ENCODE measurements at regions not wholly inside any gene's neighbourhood (a gene's known extent, or its start where the extent isn't known, plus 50 kb on each side); places are given as distances from the start of the nearest gene placed in this dataset.

DNA sequence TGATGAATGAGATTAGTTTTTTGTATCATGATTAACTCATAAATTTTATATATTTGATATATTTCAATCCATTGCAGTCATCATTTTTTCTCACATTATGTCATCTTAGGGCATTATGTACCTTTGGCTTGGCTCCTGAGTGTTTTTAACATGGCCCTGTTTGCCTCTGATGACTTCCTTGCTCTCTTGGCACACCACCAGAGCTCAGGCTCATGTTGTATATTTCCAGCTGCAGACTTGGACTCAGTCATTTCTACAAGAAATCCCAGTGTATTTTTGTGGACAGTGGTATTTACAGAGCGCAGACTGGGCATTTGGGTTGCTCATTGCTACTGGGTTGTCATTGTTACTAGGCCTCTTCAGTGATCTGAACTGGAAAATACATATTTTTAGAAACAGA lies 188.5 kb downstream of the ADRA2A start (continued):
- TF ChIP-seq, protein P1, sequence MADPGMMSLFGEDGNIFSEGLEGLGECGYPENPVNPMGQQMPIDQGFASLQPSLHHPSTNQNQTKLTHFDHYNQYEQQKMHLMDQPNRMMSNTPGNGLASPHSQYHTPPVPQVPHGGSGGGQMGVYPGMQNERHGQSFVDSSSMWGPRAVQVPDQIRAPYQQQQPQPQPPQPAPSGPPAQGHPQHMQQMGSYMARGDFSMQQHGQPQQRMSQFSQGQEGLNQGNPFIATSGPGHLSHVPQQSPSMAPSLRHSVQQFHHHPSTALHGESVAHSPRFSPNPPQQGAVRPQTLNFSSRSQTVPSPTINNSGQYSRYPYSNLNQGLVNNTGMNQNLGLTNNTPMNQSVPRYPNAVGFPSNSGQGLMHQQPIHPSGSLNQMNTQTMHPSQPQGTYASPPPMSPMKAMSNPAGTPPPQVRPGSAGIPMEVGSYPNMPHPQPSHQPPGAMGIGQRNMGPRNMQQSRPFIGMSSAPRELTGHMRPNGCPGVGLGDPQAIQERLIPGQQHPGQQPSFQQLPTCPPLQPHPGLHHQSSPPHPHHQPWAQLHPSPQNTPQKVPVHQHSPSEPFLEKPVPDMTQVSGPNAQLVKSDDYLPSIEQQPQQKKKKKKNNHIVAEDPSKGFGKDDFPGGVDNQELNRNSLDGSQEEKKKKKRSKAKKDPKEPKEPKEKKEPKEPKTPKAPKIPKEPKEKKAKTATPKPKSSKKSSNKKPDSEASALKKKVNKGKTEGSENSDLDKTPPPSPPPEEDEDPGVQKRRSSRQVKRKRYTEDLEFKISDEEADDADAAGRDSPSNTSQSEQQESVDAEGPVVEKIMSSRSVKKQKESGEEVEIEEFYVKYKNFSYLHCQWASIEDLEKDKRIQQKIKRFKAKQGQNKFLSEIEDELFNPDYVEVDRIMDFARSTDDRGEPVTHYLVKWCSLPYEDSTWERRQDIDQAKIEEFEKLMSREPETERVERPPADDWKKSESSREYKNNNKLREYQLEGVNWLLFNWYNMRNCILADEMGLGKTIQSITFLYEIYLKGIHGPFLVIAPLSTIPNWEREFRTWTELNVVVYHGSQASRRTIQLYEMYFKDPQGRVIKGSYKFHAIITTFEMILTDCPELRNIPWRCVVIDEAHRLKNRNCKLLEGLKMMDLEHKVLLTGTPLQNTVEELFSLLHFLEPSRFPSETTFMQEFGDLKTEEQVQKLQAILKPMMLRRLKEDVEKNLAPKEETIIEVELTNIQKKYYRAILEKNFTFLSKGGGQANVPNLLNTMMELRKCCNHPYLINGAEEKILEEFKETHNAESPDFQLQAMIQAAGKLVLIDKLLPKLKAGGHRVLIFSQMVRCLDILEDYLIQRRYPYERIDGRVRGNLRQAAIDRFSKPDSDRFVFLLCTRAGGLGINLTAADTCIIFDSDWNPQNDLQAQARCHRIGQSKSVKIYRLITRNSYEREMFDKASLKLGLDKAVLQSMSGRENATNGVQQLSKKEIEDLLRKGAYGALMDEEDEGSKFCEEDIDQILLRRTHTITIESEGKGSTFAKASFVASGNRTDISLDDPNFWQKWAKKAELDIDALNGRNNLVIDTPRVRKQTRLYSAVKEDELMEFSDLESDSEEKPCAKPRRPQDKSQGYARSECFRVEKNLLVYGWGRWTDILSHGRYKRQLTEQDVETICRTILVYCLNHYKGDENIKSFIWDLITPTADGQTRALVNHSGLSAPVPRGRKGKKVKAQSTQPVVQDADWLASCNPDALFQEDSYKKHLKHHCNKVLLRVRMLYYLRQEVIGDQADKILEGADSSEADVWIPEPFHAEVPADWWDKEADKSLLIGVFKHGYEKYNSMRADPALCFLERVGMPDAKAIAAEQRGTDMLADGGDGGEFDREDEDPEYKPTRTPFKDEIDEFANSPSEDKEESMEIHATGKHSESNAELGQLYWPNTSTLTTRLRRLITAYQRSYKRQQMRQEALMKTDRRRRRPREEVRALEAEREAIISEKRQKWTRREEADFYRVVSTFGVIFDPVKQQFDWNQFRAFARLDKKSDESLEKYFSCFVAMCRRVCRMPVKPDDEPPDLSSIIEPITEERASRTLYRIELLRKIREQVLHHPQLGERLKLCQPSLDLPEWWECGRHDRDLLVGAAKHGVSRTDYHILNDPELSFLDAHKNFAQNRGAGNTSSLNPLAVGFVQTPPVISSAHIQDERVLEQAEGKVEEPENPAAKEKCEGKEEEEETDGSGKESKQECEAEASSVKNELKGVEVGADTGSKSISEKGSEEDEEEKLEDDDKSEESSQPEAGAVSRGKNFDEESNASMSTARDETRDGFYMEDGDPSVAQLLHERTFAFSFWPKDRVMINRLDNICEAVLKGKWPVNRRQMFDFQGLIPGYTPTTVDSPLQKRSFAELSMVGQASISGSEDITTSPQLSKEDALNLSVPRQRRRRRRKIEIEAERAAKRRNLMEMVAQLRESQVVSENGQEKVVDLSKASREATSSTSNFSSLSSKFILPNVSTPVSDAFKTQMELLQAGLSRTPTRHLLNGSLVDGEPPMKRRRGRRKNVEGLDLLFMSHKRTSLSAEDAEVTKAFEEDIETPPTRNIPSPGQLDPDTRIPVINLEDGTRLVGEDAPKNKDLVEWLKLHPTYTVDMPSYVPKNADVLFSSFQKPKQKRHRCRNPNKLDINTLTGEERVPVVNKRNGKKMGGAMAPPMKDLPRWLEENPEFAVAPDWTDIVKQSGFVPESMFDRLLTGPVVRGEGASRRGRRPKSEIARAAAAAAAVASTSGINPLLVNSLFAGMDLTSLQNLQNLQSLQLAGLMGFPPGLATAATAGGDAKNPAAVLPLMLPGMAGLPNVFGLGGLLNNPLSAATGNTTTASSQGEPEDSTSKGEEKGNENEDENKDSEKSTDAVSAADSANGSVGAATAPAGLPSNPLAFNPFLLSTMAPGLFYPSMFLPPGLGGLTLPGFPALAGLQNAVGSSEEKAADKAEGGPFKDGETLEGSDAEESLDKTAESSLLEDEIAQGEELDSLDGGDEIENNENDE (IDR thresholded peaks at IDR 0.05; ENCODE audit: insufficient replicate concordance, low read length), result no peak
- TF ChIP-seq, protein P2, sequence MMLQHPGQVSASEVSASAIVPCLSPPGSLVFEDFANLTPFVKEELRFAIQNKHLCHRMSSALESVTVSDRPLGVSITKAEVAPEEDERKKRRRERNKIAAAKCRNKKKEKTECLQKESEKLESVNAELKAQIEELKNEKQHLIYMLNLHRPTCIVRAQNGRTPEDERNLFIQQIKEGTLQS (IDR thresholded peaks at IDR 0.05; ENCODE audit: insufficient read depth, low read depth, low read length), result no peak
- TF ChIP-seq TEAD4 (IDR thresholded peaks at IDR 0.05; ENCODE audit: low read depth, low read length) (no peak), POLR2A (IDR thresholded peaks at IDR 0.05; ENCODE audit: control extremely low read depth in 1 of 2, low read depth in 2 of 2, low read length in 2 of 2) (no peak), EZH2 (IDR thresholded peaks at IDR 0.05; ENCODE audit: low read depth, low read length, severe bottlenecking) (no peak)

Measured in H1 (cell line).